Endodermal cell (in vitro differentiated cells): ENCODE measurements at regions not wholly inside any gene's neighbourhood (a gene's known extent, or its start where the extent isn't known, plus 50 kb on each side); places are given as distances from the start of the nearest gene placed in this dataset.
"Not testable (repeated sequence)": the region's sequence is repeated elsewhere in the genome, so short reads cannot be mapped to it uniquely, and the experiment has no call there.

Experiments
- DNase-seq: peaks from one replicate; pipeline ENCODE4 v3.0.0-alpha.2; 2017
- H3K27ac ChIP-seq: 2 replicates; pipeline ENCODE4 v1.5.1; 2013; ENCODE audit warnings: mild to moderate bottlenecking, low read depth, low read length, moderate library complexity
- H3K27me3 ChIP-seq: 2 replicates; pipeline ENCODE4 v1.6.1; 2013; ENCODE audit warnings: mild to moderate bottlenecking, low read length, moderate library complexity; ENCODE audit not compliant: insufficient read depth, control insufficient read depth, poor library complexity, severe bottlenecking
- H3K36me3 ChIP-seq: 2 replicates; pipeline ENCODE4 v1.7.0; 2013; ENCODE audit warnings: mild to moderate bottlenecking, low read length, moderate library complexity; ENCODE audit not compliant: control insufficient read depth, insufficient read depth
- H3K4me1 ChIP-seq: one replicate; pipeline ENCODE4 v1.7.0; 2013; ENCODE audit warnings: low read length; ENCODE audit not compliant: control insufficient read depth, insufficient read depth
- H3K4me3 ChIP-seq: 2 replicates; pipeline ENCODE4 v1.5.1; 2013; ENCODE audit warnings: mild to moderate bottlenecking, low read length, moderate library complexity
- H3K9ac ChIP-seq: 2 replicates; pipeline ENCODE4 v1.6.1; 2013; ENCODE audit warnings: mild to moderate bottlenecking, low read length, moderate library complexity; ENCODE audit not compliant: poor library complexity, severe bottlenecking; ENCODE audit errors: extremely low read depth
- H3K9me3 ChIP-seq: 2 replicates; pipeline ENCODE4 v1.6.1; 2013; ENCODE audit warnings: mild to moderate bottlenecking, low read length, moderate library complexity; ENCODE audit not compliant: control insufficient read depth
- H3K27ac Mint-ChIP-seq: 2 replicates; pipeline ENCODE4 v1.8.0; 2020; ENCODE audit warnings: mixed read lengths
- H3K27me3 Mint-ChIP-seq: 2 replicates; pipeline ENCODE4 v1.8.0; 2021; ENCODE audit warnings: mild to moderate bottlenecking, mixed read lengths; ENCODE audit not compliant: insufficient read depth
- H3K36me3 Mint-ChIP-seq: 2 replicates; pipeline ENCODE4 v1.8.0; 2020; ENCODE audit warnings: low read depth, mixed read lengths
- H3K4me1 Mint-ChIP-seq: 2 replicates; pipeline ENCODE4 v1.8.0; 2020; ENCODE audit warnings: mixed read lengths
- H3K4me3 Mint-ChIP-seq: 2 replicates; pipeline ENCODE4 v1.8.0; 2020; ENCODE audit warnings: mild to moderate bottlenecking, moderate library complexity, mixed read lengths
- H3K9me3 Mint-ChIP-seq: 2 replicates; pipeline ENCODE4 v1.8.0; 2020; ENCODE audit warnings: mild to moderate bottlenecking, mixed read lengths
- WGBS, 2 experiments: methylation state at CpG; one replicate each; pipeline versions ENCODE4 v1.1.5 to v1.1.7; 2013; ENCODE audit warnings: missing lambda C conversion rate in 2 of 2, mixed read lengths in 1 of 2; ENCODE audit not compliant: insufficient coverage in 1 of 2, insufficient read length in 1 of 2; 5-methylcytosine and 5-hydroxymethylcytosine counted together
- TF ChIP-seq, protein P1 (sequence below): fragments of 200-600 bp; sonication (generic); conservative IDR thresholded peaks from 2 replicates; pipeline ENCODE4 v1.5.0; 2021; ENCODE audit warnings: antibody characterized with exemption, mild to moderate bottlenecking

DNA sequence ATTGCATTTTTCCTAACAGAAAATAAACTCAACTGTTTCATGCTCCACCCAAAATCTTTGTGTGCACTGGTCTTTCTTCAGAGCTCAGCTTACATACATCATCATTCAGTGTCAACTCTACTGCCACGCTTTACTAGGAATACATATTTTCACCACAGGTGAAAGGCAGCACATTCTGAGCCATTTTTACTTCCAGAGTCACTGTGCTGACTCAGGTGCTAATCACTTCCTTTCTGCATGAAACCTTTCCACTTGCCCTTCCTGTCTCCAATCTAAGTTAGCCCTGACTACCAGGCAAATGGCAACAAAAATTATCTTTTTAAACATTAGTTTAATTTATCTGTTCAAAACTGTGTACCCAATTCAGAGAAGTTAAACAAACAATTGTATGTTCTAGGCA lies 1041.0 kb downstream of the PRIM2 start:
- not testable (repeated sequence) for DNase-seq, H3K4me1 ChIP-seq, H3K4me1 Mint-ChIP-seq, H3K27me3 ChIP-seq, H3K27ac ChIP-seq, H3K9ac ChIP-seq, H3K27ac Mint-ChIP-seq, H3K36me3 Mint-ChIP-seq, H3K4me3 Mint-ChIP-seq, H3K27me3 Mint-ChIP-seq, H3K36me3 ChIP-seq, H3K4me3 ChIP-seq
- H3K9me3 Mint-ChIP-seq, result peaks cover 55% of the 10 kb centered on the region
- H3K9me3 ChIP-seq, result peaks cover 42% of the 10 kb centered on the region
- 33 to 50% methylated on average over 1 of the region's 1 CpG for WGBS, 2 experiments

DNA sequence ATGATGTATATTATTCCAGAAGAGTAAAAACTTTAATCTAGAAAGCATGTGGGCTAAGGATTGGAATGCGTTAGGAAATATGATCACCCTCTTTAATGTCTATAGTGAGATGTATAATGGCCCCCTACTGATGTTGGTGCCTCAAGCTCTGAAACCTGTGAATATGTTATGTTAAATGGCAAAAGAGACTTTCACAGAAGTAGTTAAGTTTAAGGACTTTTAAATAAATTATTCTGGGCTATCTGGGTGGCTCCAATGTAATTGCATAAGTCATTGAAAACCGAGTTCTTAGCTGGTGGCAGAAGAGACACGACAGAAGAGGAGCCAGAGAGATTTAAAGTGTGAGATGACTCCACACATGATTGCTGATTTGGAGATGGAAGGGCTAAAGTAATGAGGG lies 1048.4 kb downstream of the PRIM2 start:
- not testable (repeated sequence) for H3K36me3 Mint-ChIP-seq

DNA sequence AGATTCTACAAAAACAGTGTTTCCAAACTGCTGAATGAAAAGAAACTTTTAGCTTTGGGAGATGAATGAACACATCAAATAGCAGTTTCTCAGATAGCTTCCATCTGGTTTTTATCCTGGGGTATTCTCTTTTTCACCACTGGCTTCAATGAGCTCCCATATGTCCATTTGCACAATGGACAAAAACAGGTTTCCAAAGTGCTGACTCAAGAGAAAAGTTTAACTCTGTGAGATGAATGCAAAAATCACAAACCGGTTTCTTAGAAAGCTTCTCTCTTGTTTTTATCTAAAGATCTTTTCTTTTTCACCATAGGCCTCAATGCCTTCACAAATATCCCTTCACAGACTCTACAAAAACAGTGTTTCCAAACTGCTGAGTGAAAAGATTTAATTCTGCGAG lies 1089.2 kb downstream of the PRIM2 start:
- H3K9me3 ChIP-seq, result peaks cover 85% of the 10 kb centered on the region
- H3K4me1 Mint-ChIP-seq, H3K27ac Mint-ChIP-seq, H3K36me3 ChIP-seq, H3K27me3 Mint-ChIP-seq, H3K4me3 Mint-ChIP-seq, H3K27me3 ChIP-seq, H3K4me1 ChIP-seq, H3K36me3 Mint-ChIP-seq, DNase-seq, H3K27ac ChIP-seq, H3K4me3 ChIP-seq, H3K9ac ChIP-seq: not testable (repeated sequence)
- WGBS, 2 experiments, result 73 to 77% methylated on average over 1 to 2 of the region's 2 CpGs
- peaks cover 92% of the 10 kb centered on the region for H3K9me3 Mint-ChIP-seq

More for the DNA sequence above, 1048.4 kb downstream of the PRIM2 start:
- H3K27ac ChIP-seq, H3K27me3 Mint-ChIP-seq, H3K9ac ChIP-seq, H3K4me1 Mint-ChIP-seq, H3K27me3 ChIP-seq, H3K36me3 ChIP-seq, H3K4me3 Mint-ChIP-seq, H3K4me1 ChIP-seq, H3K27ac Mint-ChIP-seq, H3K4me3 ChIP-seq, DNase-seq: not testable (repeated sequence)
- 54 to 67% methylated on average over 2 to 3 of the region's 3 CpGs for WGBS, 2 experiments
- H3K9me3 Mint-ChIP-seq, result peaks cover 72% of the 10 kb centered on the region
- H3K9me3 ChIP-seq, result peaks cover 43% of the 10 kb centered on the region

DNA sequence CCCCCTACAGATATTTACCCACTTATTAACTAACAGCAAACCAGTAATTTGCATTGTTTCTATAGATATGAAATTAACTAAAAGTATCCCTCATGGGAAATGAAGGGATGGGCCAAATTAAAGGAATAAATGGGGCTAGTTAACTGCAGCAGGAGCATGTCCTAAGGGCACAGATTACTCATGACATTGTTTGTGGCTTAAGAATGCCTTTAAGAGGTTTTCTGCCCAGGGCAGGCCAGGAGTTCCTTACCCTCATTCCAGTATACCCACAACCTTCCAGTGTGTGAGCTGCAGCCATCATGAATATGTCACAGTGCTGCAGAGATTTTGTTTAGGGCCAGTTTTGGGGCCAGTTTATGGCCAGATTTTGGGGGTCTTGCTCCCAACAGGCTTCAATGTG lies 1101.9 kb downstream of the PRIM2 start:
- Mint-ChIP-seq H3K4me3 (no peak overlapping the region), H3K9me3 (peaks cover 92% of the 10 kb centered on the region), H3K4me1 (no peaks in the 10 kb centered on the region), H3K36me3 (no peaks in the 10 kb centered on the region), H3K27me3 (no peaks in the 10 kb centered on the region), H3K27ac (no peak overlapping the region)
- Histone ChIP-seq H3K4me3 (no peak overlapping the region), H3K27ac (no peak overlapping the region), H3K9me3 (peaks cover 68% of the 10 kb centered on the region), H3K4me1 (no peaks in the 10 kb centered on the region), H3K27me3 (no peaks in the 10 kb centered on the region), H3K9ac (no peak overlapping the region), H3K36me3 (no peaks in the 10 kb centered on the region)
- TF ChIP-seq, protein P1, sequence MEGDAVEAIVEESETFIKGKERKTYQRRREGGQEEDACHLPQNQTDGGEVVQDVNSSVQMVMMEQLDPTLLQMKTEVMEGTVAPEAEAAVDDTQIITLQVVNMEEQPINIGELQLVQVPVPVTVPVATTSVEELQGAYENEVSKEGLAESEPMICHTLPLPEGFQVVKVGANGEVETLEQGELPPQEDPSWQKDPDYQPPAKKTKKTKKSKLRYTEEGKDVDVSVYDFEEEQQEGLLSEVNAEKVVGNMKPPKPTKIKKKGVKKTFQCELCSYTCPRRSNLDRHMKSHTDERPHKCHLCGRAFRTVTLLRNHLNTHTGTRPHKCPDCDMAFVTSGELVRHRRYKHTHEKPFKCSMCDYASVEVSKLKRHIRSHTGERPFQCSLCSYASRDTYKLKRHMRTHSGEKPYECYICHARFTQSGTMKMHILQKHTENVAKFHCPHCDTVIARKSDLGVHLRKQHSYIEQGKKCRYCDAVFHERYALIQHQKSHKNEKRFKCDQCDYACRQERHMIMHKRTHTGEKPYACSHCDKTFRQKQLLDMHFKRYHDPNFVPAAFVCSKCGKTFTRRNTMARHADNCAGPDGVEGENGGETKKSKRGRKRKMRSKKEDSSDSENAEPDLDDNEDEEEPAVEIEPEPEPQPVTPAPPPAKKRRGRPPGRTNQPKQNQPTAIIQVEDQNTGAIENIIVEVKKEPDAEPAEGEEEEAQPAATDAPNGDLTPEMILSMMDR, result no peak
- no peak for DNase-seq
